ENCODE measurements at regions not wholly inside any gene's neighbourhood (a gene's known extent, or its start where the extent isn't known, plus 50 kb on each side); places are given as distances from the start of the nearest gene placed in this dataset.
"Not testable (repeated sequence)": the region's sequence is repeated elsewhere in the genome, so short reads cannot be mapped to it uniquely, and the experiment has no call there.

DNA sequence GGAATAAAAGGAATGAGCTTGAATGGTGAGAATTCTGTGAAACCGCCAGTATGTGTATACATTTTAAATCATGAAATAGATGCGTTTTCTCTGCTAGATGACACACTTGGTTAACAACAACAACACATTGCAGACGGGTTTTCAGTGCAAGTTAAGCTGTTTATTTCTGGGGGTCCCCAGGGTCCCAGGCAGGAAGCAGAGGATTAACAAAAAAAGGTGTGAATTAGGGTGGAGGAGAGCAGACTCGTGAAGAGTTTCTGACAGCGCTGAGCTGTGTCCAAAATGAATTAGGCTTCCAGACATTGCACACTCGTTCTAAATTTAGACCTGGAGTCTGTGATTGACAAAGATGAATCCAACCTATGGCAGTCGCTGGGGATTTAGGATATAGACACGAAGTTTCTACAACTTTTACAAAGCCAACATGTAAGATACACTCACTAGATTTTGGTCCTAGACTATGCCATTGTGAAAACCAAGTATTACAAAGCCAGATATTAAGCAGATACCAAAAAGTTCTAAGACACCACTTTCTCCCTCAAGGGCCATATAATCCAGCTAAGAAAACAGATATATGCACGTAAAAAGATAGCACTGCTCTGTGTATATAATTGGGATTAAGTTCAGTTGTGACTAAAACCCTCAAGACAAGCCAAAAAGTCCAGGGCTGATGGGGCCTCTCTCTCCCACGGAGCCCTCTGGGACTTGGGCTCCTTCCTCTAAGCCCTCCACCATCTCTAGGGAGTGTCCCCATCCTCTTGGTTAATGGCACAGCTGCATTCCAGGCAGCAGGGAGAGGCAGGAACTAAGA, 120.2 kb downstream of the ACAA2 start:
- H3K9me3 ChIP-seq, result no peaks in the 10 kb centered on the region
- no peaks in the 10 kb centered on the region for H3K4me1 ChIP-seq
- no peaks in the 10 kb centered on the region for H3K36me3 ChIP-seq
- TF ChIP-seq CTCF (IDR thresholded peaks at IDR 0.05; ENCODE audit: low read depth, low read length), result no peak
- no peak for DNase-seq
- no peaks in the 10 kb centered on the region for H3K27me3 ChIP-seq
- no peak overlapping the region for H3K4me3 ChIP-seq (ENCODE audit: low read depth, low read length)

DNA sequence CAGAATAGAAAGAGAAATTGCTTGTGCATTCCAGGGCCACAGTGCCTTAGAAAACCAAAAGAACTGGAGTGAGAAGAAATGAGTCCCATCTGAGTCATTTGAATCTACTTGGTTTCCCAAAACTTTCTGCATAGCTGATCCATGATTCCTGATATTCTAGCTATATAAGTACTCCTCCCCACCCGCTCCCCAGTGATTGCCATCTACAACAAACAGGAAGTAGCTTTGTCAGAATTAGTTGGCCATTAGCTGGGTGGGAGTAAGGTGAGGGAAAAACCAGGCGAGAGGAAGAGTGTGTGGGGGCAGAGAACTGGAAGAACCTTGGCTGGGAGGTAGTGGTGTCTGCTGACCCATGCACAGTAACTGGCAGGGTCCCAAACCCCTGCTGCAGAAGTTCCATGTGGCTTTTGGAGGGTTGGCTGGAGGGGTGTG, 122.1 kb downstream of the ACAA2 start:
- H3K9me3 ChIP-seq, result no peaks in the 10 kb centered on the region
- H3K36me3 ChIP-seq, result no peaks in the 10 kb centered on the region
- no peak for TF ChIP-seq CTCF (IDR thresholded peaks at IDR 0.05; ENCODE audit: low read depth, low read length)
- no peak for DNase-seq
- no peaks in the 10 kb centered on the region for H3K4me1 ChIP-seq
- no peak overlapping the region for H3K4me3 ChIP-seq (ENCODE audit: low read depth, low read length)
- no peaks in the 10 kb centered on the region for H3K27me3 ChIP-seq

DNA sequence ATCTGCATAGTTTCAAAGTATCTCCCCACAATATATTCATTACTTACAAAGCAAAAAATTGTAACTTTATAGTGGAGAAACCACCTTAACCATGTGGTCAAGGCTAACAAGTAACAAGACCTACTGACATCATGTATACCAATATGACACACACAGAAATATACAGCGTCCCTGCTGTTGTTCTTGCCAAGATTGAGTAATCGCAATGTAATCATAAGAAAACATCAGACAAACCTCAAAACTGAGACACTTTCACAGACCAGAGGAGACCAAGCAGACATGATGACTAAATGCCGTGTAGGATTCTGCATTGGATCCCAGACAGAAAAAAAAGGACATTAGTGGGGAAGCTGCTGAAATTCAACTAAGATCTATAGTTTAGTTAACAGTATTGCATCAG, 123.0 kb downstream of the ACAA2 start:
- Histone ChIP-seq H3K27me3 (no peaks in the 10 kb centered on the region), H3K9me3 (no peaks in the 10 kb centered on the region), H3K4me3 (ENCODE audit: low read depth, low read length) (no peak overlapping the region), H3K4me1 (no peaks in the 10 kb centered on the region), H3K36me3 (no peaks in the 10 kb centered on the region)
- TF ChIP-seq CTCF (IDR thresholded peaks at IDR 0.05; ENCODE audit: low read depth, low read length), result no peak
- DNase-seq, result no peak

DNA sequence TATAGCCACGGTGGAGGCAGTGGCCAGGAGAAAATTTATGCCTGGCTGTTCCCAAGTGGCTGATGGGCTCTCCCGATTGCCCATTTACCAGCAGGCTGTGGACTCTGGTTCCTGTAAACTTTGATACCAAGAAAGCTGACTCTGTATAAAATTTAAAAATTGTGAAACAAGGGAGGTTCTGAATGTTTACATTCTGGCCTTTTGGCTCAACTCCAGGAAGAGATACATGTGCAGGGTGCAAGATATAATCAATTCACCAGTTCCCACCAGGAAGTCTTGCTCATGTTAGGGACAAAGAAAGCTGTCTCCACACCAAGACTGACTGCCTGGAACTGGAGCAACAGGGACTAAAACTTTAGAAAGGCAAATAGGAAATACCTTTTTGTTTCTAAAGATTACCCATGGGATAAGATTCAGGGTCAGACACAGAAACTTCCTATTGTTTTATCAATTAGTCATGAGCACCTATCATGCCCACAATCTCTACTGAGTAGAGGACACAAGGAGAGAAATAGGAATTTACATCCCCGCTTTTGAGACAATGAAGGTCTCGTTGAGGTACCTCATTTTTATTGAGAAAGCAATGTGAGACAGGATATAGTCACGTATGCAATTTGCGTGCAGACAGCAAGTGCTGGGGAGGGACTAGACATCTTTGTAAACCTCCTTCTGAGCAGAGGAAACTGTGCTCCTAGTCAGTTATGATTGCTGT, 123.5 kb downstream of the LIPG start:
- no peak for TF ChIP-seq CTCF (IDR thresholded peaks at IDR 0.05; ENCODE audit: low read depth, low read length)
- Histone ChIP-seq H3K4me3 (ENCODE audit: low read depth, low read length) (no peak overlapping the region), H3K4me1 (no peaks in the 10 kb centered on the region), H3K27me3 (no peaks in the 10 kb centered on the region), H3K9me3 (no peaks in the 10 kb centered on the region), H3K36me3 (no peaks in the 10 kb centered on the region)
- no peak for DNase-seq

DNA sequence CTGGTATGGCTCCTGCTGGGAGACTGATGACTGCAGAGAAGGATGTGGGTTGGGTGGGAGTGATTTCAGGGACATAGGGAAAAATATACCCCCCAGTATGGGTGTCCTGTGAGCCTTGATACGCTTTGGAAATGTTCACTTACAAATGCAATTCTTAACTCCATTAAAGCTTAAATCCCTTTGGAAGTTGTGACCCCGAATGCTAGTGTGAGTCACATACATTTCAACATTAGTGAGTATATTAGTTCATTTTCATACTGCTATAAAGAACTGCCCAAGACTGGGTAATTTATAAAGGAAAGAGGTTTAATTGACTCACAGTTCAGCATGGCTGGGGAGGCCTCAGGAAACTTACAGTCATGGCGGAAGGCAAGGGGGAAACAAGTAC, 120.9 kb downstream of the LIPG start:
- H3K4me3 ChIP-seq (ENCODE audit: low read depth, low read length); H3K9me3 ChIP-seq; H3K27me3 ChIP-seq; H3K4me1 ChIP-seq; H3K36me3 ChIP-seq; DNase-seq: not testable (repeated sequence)

DNA sequence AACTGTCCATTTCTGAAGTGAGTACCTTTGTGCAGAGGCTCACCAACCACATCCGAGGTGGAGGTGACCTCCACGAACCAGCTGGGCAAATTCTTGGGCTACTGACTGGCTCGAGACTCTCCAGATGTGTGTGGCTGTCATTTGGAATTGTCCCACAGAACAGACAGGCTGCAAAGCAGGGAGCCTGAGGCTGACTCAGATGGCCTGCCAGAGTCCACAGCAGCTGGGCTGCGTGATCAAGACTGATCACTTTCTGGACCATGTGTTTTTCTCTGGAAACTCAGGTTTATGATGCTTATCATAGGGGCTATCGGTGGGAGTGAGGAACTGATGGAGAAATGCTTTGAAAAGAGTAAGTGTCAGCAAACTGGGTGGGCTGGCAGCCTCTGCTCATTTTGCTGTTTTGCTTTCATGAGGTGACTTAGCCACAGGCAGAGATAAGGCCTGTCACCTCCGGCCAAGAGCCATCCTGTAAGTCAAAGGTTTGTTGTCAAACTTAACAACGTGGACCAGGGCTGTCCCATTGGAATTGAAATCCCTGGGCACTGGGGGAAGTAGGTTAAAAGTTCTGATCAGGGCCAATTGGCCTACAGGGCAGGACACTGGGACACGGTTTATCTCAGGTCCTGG, 120.4 kb downstream of the LIPG start:
- Histone ChIP-seq H3K4me3 (ENCODE audit: low read depth, low read length) (no peak overlapping the region), H3K4me1 (no peaks in the 10 kb centered on the region), H3K36me3 (no peaks in the 10 kb centered on the region), H3K9me3 (no peaks in the 10 kb centered on the region), H3K27me3 (no peaks in the 10 kb centered on the region)
- TF ChIP-seq CTCF (IDR thresholded peaks at IDR 0.05; ENCODE audit: low read depth, low read length), result no peak
- no peak for DNase-seq

Data from BE2C (cell line).